GM12874 (cell line): ENCODE measurements at regions not wholly inside any gene's neighbourhood (a gene's known extent, or its start where the extent isn't known, plus 50 kb on each side); places are given as distances from the start of the nearest gene placed in this dataset.

Experiments
- CTCF ChIP-seq: IDR thresholded peaks from 2 replicates; pipeline ENCODE4 v1.5.1; 2011; ENCODE audit warnings: low read depth, mild to moderate bottlenecking, control low read depth, low read length, moderate library complexity; ENCODE audit not compliant: insufficient read depth

DNA sequence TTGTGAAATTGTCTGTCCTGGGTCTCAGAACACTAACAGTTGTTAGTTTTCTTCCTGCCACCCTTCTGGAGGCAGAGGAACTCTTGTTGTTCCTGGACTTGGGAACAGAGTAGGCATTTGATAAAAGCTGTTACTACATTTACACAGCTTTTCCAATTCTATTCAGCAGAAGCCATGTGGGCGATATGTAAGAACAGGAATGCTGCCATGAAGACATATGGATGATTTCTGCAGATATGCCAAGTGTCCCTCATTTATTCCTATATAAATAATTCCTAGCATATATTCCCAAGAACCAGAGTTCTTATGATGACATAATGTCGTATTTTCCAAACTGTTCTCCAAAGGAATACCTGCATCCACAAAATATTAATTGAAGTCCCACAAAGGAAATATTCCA, 135.9 kb upstream of the DAB2 start:
- no peak for TF ChIP-seq CTCF

- no peak for TF ChIP-seq CTCF
Measured at GRCh38 chr5:39559923-39560322, 135.1 kb upstream of the DAB2 start.

DNA sequence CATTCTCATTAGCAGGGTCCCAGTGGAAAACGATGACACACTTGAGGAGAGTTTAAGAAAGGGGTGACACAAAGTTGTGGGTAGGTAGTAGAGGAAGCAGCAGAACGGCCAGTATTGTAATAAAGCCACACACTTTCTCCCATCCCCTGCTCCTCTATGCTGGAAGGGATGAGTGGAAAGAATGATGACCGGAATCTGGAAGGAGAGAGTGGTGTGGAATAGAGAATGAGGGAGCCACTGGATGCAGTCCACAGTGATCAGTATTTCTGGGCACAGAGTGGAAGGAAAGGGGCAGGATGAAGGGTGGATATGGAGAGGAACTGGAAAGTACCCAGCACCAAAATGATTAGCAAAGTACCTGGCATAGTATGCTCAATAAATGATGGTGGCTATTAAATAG, 133.8 kb upstream of the DAB2 start:
- no peak for TF ChIP-seq CTCF

DNA sequence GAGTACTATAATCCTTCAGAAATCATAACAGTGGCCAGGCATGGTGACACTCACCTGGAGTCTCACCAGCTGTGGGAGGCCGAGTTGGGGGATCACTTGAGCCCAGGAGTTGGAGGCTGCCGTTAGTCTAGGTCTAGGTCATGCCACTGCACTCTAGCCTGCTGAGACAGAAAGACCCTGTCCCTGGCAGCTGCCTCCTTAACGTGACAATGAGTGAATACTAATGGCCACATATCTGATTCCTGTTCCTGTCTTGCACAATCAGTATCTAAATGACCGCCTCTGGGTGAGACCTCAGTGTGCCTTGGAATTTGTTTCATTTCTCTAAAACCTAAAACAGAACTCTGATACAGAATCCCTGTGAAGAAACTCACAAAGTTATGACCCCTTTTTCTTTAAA, 131.0 kb upstream of the DAB2 start:
- no peak for TF ChIP-seq CTCF

DNA sequence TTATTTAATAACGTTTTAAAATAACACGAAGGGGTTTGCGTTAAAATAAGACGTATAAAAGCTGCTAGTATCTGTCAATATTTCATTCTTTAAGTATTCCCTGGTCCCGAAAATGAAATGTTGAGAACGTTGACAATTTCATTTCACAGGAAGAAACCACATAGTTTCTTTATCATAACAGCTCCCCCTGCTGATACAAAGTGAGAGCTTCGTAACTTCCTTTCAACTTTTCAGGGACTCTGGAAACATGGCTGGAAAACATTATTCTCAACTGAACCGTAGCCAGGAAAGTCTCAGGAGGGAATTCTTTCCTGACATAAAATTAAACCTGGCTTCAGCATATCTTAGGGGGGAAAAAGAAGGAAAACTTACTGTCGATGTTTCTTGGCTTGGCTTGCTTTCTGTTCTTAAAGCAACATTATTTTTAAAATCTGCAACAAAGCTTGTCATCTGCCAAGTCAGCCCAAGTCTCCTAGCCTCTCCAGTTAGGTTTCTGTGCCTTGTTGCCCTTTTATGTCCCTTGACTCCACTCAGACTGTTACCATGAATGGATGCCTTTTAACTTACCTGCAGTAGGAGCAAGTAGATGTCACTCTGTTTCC, 122.9 kb upstream of the DAB2 start:
- TF ChIP-seq CTCF: peak; percentile 43; the same call in 1 of the 2 replicates

DNA sequence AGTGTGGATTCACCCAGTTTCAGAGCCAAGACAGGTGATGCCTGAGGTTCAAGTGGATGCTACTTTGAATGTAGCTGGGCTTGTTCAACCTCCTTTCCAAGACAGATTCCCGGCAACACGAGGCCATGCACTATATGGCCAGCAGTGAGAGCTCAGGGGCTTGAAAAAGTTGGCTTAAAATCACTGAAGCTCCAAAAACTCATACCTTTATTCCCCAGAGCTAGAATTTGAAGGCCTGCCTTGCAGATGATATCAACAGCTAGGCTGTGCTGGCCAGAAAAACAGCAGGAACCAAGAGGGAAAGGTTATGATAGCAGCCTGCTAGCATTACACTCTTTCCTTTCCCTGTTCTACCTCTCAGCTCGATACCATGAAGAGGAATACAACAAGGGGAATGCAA, 120.2 kb upstream of the DAB2 start:
- TF ChIP-seq CTCF: no peak

DNA sequence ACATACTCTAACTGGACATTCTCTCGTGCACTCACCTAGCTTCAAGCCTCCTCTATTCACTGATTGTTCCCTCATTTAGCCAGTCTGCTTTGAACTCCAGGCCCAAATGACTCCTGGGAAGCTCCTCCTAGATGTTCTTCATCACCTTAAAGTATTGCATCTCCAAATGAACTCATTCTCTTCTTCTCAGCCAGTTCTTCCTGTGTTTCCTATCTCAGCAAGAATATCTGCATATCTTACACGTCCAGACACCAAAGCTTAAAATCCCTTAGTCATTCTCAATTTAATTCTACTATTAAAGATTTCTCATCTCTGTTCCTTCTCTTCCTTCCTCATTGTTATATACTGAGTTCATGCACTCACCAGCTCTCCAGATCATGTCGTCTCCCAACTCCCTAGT, 118.6 kb upstream of the DAB2 start:
- no peak for TF ChIP-seq CTCF
